Stimulated activated CD4-positive, alpha-beta T cell treated with anti-CD3 and anti-CD28 coated beads, TNF-alpha, amount 100 ng/mL, for 4 hours (primary cell): ENCODE measurements at regions not wholly inside any gene's neighbourhood (a gene's known extent, or its start where the extent isn't known, plus 50 kb on each side); places are given as distances from the start of the nearest gene placed in this dataset.
"Not testable (repeated sequence)": the region's sequence is repeated elsewhere in the genome, so short reads cannot be mapped to it uniquely, and the experiment has no call there.

Experiments used
- DNase-seq, 3 experiments: peaks; one replicate each; pipeline ENCODE4 v3.0.0-alpha.2; 2020; ENCODE audit warnings: low read depth in 3 of 3

GRCh38 chr1:228941666-228942065, 206.4 kb downstream of the RHOU start:
- no peak for DNase-seq

- no peak for DNase-seq
Observed at GRCh38 chr1:228943436-228943835, 208.2 kb downstream of the RHOU start.

DNA sequence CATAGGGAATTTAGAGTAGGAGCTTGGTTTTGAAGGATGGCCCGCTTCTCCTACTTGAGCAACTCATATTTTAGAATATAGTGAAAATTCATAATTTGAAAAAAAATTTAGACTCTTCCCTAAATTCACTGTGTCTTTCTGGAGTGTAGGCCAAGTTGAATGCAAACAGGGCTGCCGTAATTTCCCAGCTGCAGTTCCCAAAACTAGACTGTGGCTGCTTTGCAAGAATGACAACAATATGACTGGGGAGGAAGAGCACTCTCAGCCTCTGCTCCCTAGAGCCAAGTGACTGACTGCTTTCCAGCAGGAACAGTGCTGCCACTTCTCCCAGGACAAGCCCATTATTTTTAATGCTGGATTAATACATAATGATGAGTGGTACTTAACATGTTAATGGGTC, 209.0 kb downstream of the RHOU start:
- DNase-seq = no peak

GRCh38 chr1:228944935-228945371, 209.7 kb downstream of the RHOU start:
- DNase-seq = no peak

DNA sequence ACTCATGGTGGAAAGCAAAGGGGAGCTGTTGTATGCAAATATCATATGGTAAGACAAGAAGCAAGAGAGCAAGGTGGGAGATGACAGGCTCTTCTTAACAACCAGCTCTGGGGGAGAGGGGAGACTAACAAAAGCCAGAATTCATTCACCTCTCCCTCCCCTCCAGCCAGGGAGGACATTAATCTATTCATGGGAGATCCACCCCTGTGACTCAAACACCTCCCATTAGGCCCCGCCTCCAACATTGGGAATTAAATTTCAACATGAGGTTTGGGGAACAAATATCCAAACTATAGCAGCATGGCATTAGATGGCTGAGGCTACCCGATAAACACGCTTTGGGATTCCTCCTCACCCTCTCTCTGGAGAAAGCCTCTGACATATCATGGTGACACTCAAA, 210.6 kb downstream of the RHOU start:
- no peak for DNase-seq

DNA sequence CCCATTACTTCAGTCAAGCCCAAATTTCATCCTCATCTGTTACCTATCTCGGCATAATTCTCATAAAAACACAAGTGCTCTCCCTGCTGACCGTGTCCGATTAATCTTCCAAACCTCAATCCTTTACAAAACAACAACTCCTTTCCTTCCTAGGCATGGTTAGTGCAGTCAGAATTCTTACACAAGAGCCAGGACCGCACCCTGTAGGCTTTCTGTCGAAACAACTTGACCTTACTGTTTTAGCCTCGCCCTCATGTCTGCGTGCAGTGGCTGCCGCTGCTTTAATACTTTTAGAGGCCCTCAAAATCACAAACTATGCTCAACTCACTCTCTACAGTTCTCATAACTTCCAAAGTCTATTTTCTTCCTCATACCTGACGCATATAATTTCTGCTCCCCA, 214.3 kb downstream of the RHOU start:
- not testable (repeated sequence) for DNase-seq

- DNase-seq = no peak
Observed at GRCh38 chr1:228953207-228953606, 217.9 kb downstream of the RHOU start.

- not testable (repeated sequence) for DNase-seq
Observed at GRCh38 chr1:228953808-228954207, 218.5 kb downstream of the RHOU start.

- no peak for DNase-seq
Observed at GRCh38 chr1:228955691-228956090, 220.4 kb downstream of the RHOU start.

GRCh38 chr1:228956864-228957263, 221.6 kb downstream of the RHOU start:
- DNase-seq = no peak

DNA sequence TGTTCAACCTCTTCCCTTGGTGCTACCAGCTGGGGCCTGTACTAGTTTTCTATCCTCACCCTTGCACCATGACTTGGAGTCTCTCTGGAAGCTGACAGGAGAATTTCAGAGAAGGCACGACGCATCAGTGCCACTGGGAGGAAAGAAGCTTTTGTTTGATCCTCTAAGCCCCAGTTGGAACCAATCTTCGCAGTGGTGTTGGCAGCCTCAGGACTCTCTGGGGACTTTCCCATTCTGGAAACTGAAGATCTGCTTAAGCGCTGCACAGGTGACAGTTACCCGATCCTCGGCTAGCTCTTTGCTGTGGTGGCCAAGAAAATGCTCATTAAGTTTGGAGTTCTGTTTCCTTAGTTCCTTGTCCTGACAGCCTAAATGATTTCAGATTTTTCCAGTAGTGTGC, 222.3 kb downstream of the RHOU start:
- no peak for DNase-seq

DNA sequence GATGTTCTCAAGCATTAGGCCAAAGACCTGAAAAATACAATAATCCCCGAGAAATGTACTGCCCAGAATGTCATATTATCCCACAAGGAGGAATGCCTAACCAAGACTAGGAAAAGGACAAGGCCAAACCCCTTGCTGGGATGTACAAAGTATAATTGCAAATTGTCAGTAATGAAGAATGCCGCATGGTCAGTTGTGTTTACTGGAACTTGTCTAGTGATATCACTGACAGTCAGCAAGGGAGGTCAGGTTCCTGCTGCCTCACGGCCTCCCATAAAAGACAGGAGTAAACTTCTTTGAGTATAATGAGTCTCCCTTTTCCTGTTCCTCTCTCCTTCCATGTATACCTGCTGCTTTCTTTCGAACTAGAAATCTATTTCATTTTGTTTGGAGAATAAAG, 222.8 kb downstream of the RHOU start:
- DNase-seq = no peak

GRCh38 chr1:228958741-228959140, 223.5 kb downstream of the RHOU start:
- DNase-seq = no peak

GRCh38 chr1:228960705-228961104, 225.4 kb downstream of the RHOU start:
- DNase-seq = no peak

GRCh38 chr1:228961511-228961910, 226.2 kb downstream of the RHOU start:
- no peak for DNase-seq

DNA sequence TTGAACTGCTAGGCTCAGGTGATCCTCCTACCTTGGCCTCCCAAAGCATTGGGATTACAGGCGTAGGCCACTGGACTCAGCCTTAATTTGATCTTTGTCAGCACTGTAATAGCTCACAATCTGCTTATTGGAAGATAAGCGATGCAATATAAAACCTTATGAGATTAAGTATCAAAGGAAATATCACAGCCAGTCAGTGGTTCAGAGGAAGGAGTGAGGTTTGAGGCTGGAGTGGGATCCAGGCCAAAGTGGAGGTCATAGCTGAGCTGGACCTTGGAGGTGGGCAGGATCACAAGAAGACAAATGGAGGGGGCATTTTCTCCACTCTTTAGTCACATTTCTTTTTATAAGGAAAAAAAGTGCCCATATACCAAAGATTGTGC, 228.5 kb downstream of the RHOU start:
- no peak for DNase-seq

DNA sequence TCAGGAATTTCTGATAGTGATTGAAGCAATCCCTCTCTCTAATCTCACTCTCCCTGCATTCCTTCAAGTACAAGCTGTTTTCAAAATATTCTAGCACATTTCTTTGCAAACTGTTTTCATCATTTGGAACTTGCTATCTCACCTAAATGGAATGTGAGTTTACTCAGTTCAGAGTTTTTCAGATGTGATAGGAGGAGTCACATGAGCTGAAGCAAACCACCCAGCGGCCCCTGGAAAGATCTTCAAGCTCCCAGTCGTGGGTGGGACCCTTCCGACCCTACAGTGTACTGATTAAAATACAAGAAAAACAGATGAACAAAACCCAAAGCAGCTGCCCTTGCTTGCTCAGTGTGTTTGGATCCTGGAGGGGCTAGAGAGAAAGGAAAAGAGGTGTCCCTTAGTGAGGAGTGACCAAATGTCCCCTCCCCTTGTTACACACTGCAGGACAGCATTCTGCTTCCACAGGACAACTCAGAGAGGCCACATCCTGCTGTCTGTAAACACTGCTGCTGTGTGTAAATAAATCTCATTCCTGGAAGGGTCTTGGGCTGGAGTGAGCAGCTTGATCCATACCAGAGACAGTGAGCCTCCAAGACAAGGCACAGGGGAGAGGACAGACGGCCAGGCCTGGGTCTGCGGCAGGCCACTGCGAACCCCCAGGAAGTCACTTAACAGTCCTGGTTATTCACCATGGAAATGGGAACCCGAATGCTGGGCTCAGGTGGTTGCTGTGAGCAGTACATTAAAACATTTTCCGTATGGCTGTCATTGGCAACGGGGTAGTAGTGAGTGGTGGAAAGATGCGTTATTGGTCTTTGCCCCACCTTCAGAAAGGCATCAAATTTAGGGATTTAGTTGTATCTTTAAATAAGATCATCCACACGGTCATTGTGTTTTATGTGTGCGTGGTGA, 229.2 kb downstream of the RHOU start:
- DNase-seq = no peak

DNA sequence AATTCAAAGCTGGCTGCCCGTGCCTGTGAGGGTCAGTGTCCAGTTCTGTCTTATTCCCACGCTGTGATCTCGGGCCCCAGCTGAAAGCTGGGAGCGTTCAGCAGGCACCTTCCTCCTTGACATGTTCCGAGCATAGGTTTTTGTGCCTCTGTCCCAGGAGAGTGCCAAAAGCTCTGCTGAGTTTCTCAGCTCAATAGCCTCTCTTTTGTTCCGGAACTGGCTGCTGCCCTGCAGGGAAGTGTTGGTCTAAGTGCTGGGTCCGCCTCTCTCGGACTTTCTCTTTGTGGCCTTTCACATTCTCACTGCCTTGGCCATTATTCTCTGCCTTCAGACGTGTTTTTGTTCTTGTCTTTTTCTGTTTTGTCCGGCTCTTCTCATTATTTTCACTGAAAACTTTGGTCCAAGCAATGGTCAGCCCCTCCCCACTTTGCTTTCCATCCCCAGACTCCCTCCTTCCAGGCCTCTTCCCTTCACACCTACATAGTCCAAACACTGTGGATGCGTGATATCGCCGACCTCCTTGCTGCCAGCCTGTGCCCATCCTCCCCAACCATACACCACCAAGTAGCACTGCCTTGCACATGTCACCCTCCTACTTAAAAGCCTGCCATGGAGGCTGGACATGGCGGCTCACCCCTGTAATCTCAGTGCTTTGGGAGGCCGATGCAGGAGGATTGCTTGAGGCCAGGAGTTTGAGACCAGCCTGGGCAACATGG, 233.8 kb downstream of the RHOU start:
- no peak for DNase-seq

DNA sequence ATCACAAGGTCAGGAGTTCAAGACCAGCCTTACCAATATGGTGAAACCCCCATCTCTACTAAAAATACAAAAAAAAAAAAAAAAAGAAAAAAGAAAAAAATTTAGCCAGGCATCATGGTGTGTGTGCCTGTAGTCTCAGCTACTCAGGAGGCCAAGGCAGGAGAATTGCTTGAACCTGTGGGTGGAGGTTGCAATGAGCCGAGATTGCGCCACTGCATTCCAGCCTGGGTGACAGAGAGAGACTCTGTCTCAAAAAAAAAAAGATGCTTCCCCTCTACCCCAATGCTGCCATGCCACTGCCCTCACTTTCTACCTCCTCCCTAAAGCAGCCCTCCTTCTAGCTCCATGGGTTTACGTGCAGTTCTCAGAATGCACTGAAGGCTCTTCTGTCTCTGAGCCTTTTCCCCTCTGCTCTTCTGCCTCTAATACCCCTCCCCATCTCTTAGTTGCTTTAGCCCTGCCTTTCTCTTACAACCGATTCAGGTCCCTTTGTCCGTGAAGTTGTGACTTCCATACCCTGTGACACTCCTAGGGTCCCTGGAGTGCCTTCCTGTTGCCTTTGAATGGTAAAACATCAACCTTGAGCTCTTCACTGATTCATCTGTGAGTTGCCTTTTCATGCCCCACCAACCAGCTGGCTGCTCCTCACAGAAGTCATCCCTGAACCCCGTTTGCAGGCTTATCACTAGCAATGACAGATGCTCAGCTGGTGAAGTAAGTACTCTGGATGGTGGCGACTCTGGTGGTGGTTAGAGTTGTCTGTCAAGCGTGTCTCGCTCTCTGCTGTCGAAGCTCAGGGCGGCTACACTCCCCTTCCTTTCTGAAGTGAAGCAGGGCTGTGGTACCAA, 234.9 kb downstream of the RHOU start:
- no peak for DNase-seq

DNA sequence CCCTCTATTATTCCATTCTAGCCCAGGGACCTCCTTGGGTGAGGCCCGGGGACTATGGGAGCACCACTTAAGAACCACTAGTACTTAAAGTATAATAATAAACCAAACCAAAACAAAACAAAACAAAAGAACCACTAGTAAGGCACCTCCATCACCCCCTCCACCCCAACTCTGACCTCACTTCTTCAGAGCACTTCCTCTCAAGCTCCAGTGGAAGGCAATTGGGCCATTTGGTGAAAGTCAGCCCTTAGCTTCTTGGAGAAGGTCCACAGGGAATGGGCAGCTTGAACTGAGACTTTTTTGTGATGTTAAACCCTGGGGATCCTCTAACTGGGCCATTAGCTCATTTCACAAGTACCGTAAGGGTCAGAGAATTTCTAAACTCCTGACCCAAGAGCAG, 237.3 kb downstream of the RHOU start:
- no peak for DNase-seq

DNA sequence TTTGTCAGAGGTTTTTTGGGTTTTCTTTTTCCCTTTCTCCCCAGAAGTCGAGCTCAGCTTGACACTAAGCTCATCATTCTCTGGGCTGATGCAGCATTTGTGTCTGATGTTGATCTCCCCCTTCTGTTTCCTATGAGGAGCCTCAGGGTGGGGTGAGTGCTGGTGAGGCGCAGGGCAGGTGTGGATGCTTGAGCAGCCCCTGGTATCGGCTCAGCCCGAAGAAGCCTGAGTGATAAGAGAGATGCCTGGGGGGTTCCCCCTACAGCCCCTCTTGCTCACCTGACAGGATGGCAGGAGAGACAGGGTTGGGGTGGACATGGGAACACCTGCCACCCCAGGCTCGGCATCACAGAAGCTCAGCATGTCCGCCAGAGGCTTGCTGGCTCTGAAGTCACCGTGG, 239.0 kb downstream of the RHOU start:
- DNase-seq = no peak

DNA sequence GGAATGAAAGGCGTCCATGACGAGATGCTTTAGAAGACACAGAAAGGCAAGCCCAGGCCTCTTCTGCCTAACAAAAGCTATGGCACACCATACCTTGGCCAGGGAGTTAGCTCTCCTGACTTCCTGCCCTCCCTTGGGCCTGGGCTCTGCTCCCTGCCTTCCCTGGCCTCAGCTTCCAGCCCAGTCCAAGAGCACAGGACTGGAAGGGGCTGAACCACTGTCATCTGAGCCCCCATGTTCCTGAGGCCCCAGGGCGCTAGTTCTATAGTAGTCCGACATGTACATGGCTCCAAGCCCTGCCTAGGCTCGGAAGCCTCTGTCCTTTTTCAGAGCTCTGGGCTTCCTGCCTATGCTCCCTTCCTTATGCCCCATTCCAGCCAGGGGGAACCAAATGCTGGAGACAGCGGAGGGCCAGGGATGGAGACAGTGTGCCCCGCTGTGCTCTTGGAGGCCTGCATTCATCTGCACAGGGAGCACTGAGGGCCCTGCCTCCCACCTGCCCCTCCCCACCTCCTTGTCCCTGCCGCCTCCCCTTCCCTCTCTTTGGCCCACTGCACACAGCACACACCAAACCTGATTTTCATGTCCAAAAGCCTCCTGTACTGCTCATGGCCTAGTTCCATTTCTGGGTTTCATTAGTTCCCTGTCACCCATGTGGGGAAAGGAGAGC, 240.1 kb downstream of the RHOU start:
- no peak for DNase-seq
